H9 (cell line): ENCODE measurements at regions not wholly inside any gene's neighbourhood (a gene's known extent, or its start where the extent isn't known, plus 50 kb on each side); places are given as distances from the start of the nearest gene placed in this dataset.

Experiments used
- DNase-seq: peaks from one replicate; pipeline ENCODE4 v3.0.0-alpha.2; 2017
- H2AFZ ChIP-seq: one replicate; pipeline ENCODE4 v1.6.1; 2013; ENCODE audit warnings: mild to moderate bottlenecking, low read length, control low read depth, moderate library complexity
- H2AK5ac ChIP-seq: 2 replicates; pipeline ENCODE4 v1.6.1; 2013; ENCODE audit warnings: low read length, control low read depth, mixed read lengths; ENCODE audit not compliant: insufficient read length
- H2BK120ac ChIP-seq: one replicate; pipeline ENCODE4 v1.6.1; 2013; ENCODE audit warnings: low read depth, mild to moderate bottlenecking, low read length, control low read depth, inconsistent platforms; ENCODE audit not compliant: poor library complexity, severe bottlenecking
- H2BK12ac ChIP-seq: 2 replicates; pipeline ENCODE4 v1.6.1; 2013; ENCODE audit warnings: low read length, control low read depth, mixed read lengths, low read depth; ENCODE audit not compliant: insufficient read length
- H2BK15ac ChIP-seq: 2 replicates; pipeline ENCODE4 v1.6.1; 2013; ENCODE audit warnings: low read depth, low read length, control low read depth
- H2BK20ac ChIP-seq: one replicate; pipeline ENCODE4 v1.6.1; 2013; ENCODE audit warnings: low read depth, mild to moderate bottlenecking, low read length, control low read depth, inconsistent platforms; ENCODE audit not compliant: poor library complexity, severe bottlenecking
- H2BK5ac ChIP-seq: 2 replicates; pipeline ENCODE4 v1.6.1; 2013; ENCODE audit warnings: low read length, control low read depth, mixed read lengths; ENCODE audit not compliant: insufficient read length
- H3K14ac ChIP-seq: 2 replicates; pipeline ENCODE4 v1.6.1; 2013; ENCODE audit warnings: low read length, control low read depth; ENCODE audit not compliant: insufficient read depth
- H3K18ac ChIP-seq: 2 replicates; pipeline ENCODE4 v1.6.1; 2013; ENCODE audit warnings: low read depth, mild to moderate bottlenecking, mixed read lengths, low read length, control low read depth; ENCODE audit not compliant: insufficient read length
- H3K23ac ChIP-seq: 2 replicates; pipeline ENCODE4 v1.6.1; 2013; ENCODE audit warnings: low read length, control low read depth, mixed read lengths, low read depth; ENCODE audit not compliant: insufficient read length
- H3K23me2 ChIP-seq: 2 replicates; pipeline ENCODE4 v1.6.1; 2013; ENCODE audit warnings: low read depth, mild to moderate bottlenecking, mixed read lengths, low read length, control low read depth; ENCODE audit not compliant: insufficient read length, poor library complexity, severe bottlenecking
- H3K27ac ChIP-seq: 2 replicates; pipeline ENCODE4 v1.5.1; 2013; ENCODE audit warnings: low read length, control low read depth, mixed read lengths, low read depth; ENCODE audit not compliant: insufficient read length
- H3K27me3 ChIP-seq: 2 replicates; pipeline ENCODE4 v1.6.1; 2013; ENCODE audit warnings: low read length, control low read depth, inconsistent platforms; ENCODE audit not compliant: insufficient read depth
- H3K4ac ChIP-seq: 2 replicates; pipeline ENCODE4 v1.6.1; 2013; ENCODE audit warnings: low read depth, mild to moderate bottlenecking, control low read depth, inconsistent platforms, low read length, moderate library complexity
- H3K4me1 ChIP-seq: 2 replicates; pipeline ENCODE4 v1.6.1; 2013; ENCODE audit warnings: low read length, control low read depth, inconsistent platforms; ENCODE audit not compliant: insufficient read depth
- H3K4me2 ChIP-seq: 2 replicates; pipeline ENCODE4 v1.6.1; 2013; ENCODE audit warnings: low read length, control low read depth, mixed read lengths; ENCODE audit not compliant: insufficient read length, insufficient read depth
- H3K56ac ChIP-seq: 2 replicates; pipeline ENCODE4 v1.6.1; 2013; ENCODE audit warnings: low read depth, mild to moderate bottlenecking, mixed read lengths, low read length, control low read depth; ENCODE audit not compliant: insufficient read length
- H3K79me1 ChIP-seq: 2 replicates; pipeline ENCODE4 v1.6.1; 2013; ENCODE audit warnings: low read depth, mild to moderate bottlenecking, moderate library complexity, low read length, control low read depth, inconsistent platforms; ENCODE audit not compliant: insufficient read depth, poor library complexity, severe bottlenecking
- H3K79me2 ChIP-seq: 2 replicates; pipeline ENCODE4 v1.6.1; 2013; ENCODE audit warnings: low read length, control low read depth, inconsistent platforms; ENCODE audit not compliant: insufficient read depth
- H3K9ac ChIP-seq: 2 replicates; pipeline ENCODE4 v1.6.1; 2013; ENCODE audit warnings: low read length, control low read depth, mixed read lengths; ENCODE audit not compliant: insufficient read length; ENCODE audit errors: extremely low read depth
- H3K9me3 ChIP-seq: one replicate; pipeline ENCODE4 v1.6.1; 2013; ENCODE audit warnings: low read depth, low read length, inconsistent platforms; ENCODE audit not compliant: control insufficient read depth
- H3T11ph ChIP-seq: one replicate; pipeline ENCODE4 v1.6.1; 2013; ENCODE audit warnings: mild to moderate bottlenecking, low read length, control low read depth, inconsistent platforms
- H4K20me1 ChIP-seq: one replicate; pipeline ENCODE4 v1.6.1; 2013; ENCODE audit not compliant: control insufficient read depth, insufficient read length, insufficient read depth
- H4K5ac ChIP-seq: 2 replicates; pipeline ENCODE4 v1.6.1; 2013; ENCODE audit warnings: low read depth, mild to moderate bottlenecking, mixed read lengths, low read length, control low read depth; ENCODE audit not compliant: insufficient read length
- H4K8ac ChIP-seq: replicated peaks from 2 replicates; pipeline ENCODE4 v1.6.1; 2013; ENCODE audit warnings: low read length, control low read depth, mixed read lengths, low read depth; ENCODE audit not compliant: insufficient read length
- H4K91ac ChIP-seq: 2 replicates; pipeline ENCODE4 v1.6.1; 2013; ENCODE audit warnings: low read depth, mild to moderate bottlenecking, moderate library complexity, mixed read lengths, low read length, control low read depth; ENCODE audit not compliant: insufficient read length
- H3K27ac Mint-ChIP-seq, 3 experiments: 2 replicates in 2 of 3; 3 replicates in 1 of 3; pipeline ENCODE4 v1.8.0; 2020 to 2021; ENCODE audit warnings: mixed read lengths in 3 of 3, mild to moderate bottlenecking in 1 of 3, moderate library complexity in 1 of 3
- H3K27me3 Mint-ChIP-seq: 2 replicates; pipeline ENCODE4 v1.8.0; 2021; ENCODE audit warnings: low read depth, mild to moderate bottlenecking, moderate library complexity, mixed read lengths
- H3K36me3 Mint-ChIP-seq, 3 experiments: 2 replicates in 2 of 3; 3 replicates in 1 of 3; pipeline ENCODE4 v1.8.0; 2020 to 2021; ENCODE audit warnings: low read depth in 3 of 3, mixed read lengths in 3 of 3; ENCODE audit not compliant: insufficient read depth in 1 of 3
- H3K4me1 Mint-ChIP-seq, 2 experiments: 2 replicates each; pipeline ENCODE4 v1.8.0; 2020; ENCODE audit warnings: mixed read lengths in 2 of 2
- H3K4me3 Mint-ChIP-seq, 2 experiments: 2 replicates in 1 of 2; 3 replicates in 1 of 2; pipeline ENCODE4 v1.8.0; 2020 to 2021; ENCODE audit warnings: mild to moderate bottlenecking in 2 of 2, mixed read lengths in 2 of 2, moderate library complexity in 1 of 2
- H3K9me3 Mint-ChIP-seq, 2 experiments: 2 replicates in 1 of 2; 3 replicates in 1 of 2; pipeline ENCODE4 v1.8.0; 2020; ENCODE audit warnings: mild to moderate bottlenecking in 2 of 2, mixed read lengths in 2 of 2, moderate library complexity in 1 of 2
- WGBS: extraction: QIAGEN DNeasy Blood & Tissue Kit; methylation state at CpG from one replicate; pipeline ENCODE4 v1.1.7; 2013; ENCODE audit warnings: missing lambda C conversion rate, low lambda C conversion rate, mixed read lengths; ENCODE audit not compliant: insufficient read length; ENCODE audit errors: extremely low coverage; 5-methylcytosine and 5-hydroxymethylcytosine counted together
- TF ChIP-seq, protein P1 (sequence below): fragments of 200-600 bp; sonication (generic); conservative IDR thresholded peaks from 3 replicates; pipeline ENCODE4 v1.8.0; 2021; ENCODE audit warnings: antibody characterized with exemption, mild to moderate bottlenecking

- Histone ChIP-seq H3K9ac (no peak overlapping the region), H2BK20ac (no peak overlapping the region), H4K20me1 (no peaks in the 10 kb centered on the region), H3T11ph (no peak overlapping the region), H2BK12ac (no peak overlapping the region), H3K79me1 (no peaks in the 10 kb centered on the region), H3K79me2 (no peaks in the 10 kb centered on the region), H2BK5ac (no peak overlapping the region), H3K4me2 (no peak overlapping the region), H2AK5ac (no peak overlapping the region), H3K23me2 (no peaks in the 10 kb centered on the region), H4K5ac (no peak overlapping the region), H2BK15ac (no peak overlapping the region), H4K91ac (no peak overlapping the region), H2AFZ (no peak overlapping the region), H3K23ac (no peak overlapping the region), H2BK120ac (no peak overlapping the region), H3K14ac (no peak overlapping the region), H4K8ac (no peak overlapping the region), H3K27ac (no peak overlapping the region), H3K4me1 (no peaks in the 10 kb centered on the region), H3K9me3 (no peaks in the 10 kb centered on the region), H3K4ac (no peak overlapping the region), H3K18ac (no peak overlapping the region), H3K27me3 (no peaks in the 10 kb centered on the region), H3K56ac (no peak overlapping the region)
- WGBS: no CpG with 5 or more reads among the region's 1 CpG
- H3K4me3 Mint-ChIP-seq: no peak overlapping the region
- H3K36me3 Mint-ChIP-seq: no peaks in the 10 kb centered on the region
- H3K9me3 Mint-ChIP-seq: no peaks in the 10 kb centered on the region
- no peaks in the 10 kb centered on the region for H3K27me3 Mint-ChIP-seq
- no peak for DNase-seq
- no peak overlapping the region for H3K27ac Mint-ChIP-seq
- TF ChIP-seq, protein P1, sequence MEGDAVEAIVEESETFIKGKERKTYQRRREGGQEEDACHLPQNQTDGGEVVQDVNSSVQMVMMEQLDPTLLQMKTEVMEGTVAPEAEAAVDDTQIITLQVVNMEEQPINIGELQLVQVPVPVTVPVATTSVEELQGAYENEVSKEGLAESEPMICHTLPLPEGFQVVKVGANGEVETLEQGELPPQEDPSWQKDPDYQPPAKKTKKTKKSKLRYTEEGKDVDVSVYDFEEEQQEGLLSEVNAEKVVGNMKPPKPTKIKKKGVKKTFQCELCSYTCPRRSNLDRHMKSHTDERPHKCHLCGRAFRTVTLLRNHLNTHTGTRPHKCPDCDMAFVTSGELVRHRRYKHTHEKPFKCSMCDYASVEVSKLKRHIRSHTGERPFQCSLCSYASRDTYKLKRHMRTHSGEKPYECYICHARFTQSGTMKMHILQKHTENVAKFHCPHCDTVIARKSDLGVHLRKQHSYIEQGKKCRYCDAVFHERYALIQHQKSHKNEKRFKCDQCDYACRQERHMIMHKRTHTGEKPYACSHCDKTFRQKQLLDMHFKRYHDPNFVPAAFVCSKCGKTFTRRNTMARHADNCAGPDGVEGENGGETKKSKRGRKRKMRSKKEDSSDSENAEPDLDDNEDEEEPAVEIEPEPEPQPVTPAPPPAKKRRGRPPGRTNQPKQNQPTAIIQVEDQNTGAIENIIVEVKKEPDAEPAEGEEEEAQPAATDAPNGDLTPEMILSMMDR: no peak
- peaks cover under 1 to 5% of the 10 kb centered on the region in 2 experiments; a peak in 2 of 4 replicates for H3K4me1 Mint-ChIP-seq
Measured at GRCh38 chr5:97835112-97835511, 652.1 kb upstream of the RIOK2 start.
